ENCODE measurements at regions not wholly inside any gene's neighbourhood (a gene's known extent, or its start where the extent isn't known, plus 50 kb on each side); places are given as distances from the start of the nearest gene placed in this dataset.

DNA sequence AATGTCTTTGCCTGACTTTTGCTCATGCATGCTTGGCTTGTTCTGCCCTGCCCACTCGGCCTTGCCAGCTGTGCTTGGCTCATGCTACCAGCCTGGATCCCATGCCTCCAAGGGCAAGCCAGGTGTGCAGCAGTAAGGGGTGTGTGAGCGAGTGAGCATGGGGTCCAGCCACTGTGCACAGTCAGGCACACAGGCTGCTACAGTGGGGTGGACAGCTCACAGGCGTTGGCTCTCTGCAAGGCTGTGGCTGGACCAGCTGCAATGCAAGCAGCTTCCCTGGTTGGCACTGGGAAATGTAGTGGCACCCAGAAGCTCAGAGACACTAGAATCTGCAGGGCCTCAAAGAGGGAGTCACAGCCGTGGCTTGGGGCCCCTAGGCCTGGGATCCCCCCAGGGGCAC is 529.7 kb downstream of the DSC3 start:
- no peak for DNase-seq

DNA sequence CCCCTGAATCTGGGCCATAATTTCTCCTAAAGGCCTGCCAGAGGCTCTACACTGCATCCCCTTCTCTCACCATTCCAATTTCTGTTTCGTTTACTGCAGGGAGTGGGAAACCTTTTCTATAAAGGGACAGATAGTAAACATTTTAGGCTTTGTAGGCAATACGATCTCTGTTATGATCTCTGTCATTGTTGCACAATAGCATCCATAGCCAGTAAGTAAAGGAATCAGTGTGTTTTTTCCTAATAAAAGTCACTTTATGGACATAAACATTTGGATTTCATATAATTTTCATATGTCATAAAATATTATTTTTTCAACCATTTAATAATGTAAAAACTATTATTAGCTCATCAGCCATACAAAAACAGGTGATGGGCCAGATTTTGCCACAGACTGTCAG is 531.7 kb downstream of the DSC3 start:
- no peak for DNase-seq

DNA sequence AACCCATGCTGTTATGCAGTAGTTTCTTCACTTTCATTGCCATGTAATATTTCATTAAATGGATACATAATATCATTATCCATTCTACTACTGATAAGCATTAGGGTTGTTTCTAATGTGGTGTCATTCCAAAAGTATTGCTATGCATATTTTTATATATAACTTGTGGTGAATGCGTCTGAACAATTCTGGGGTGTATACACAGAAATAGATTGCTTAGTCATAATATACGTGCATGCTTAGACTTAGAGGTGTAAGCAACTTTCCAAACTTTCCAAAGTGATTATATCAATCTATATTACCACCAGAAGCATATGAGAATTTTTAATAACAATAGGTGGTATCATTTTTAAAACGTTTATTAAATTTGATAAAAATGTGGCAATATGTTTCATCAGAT is 540.9 kb downstream of the DSC3 start:
- DNase-seq = no peak

DNA sequence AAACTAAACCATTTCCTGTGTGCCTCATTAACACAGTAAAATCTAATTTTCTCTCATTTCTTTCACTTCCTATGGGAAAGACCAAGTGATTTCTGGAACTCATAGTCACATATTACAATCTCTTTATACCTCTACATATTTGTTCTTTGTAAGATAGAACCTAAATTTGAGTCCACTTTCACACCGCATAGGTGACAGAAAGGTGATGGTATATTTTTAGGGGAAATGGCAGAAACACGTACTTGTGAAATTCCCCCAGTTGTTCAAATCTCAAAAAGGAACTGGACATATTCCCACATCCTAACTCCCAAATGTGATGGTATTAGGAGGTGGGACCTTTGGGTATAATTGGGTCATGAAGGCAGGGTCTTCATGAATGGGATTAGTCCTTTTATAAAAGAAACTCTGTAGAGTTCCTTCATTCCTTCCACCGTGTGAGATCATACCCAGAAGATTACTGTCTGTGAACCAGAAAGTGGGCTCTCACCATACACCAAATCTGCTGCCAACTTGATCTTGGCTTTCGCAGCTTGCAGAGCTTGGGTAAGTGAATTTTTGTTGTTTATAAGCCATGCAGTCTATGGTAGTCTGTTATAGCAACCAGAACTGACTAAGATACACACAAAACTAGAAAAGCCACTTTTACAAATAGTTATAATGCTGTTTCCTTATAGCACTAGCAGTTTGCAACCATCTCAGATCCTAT is 542.1 kb downstream of the DSC3 start:
- no peak for DNase-seq

DNA sequence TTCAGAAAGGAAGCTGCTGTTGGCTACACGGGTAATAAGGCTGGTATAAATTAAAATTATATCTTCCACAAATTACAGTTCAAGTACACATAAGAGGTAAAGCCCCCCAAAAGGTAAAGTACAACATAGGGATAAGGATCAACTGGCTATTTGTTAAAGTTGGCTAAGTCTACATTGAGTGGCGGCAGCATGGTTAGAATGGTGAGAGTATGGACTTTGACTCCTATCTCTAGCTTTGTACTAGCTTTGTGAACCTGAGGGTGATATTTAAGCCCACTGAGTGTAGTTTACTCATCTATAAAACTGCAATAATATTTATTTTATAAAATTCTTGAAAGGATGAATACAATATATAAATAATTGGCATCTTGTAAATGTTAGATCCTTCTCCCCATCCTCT is 542.8 kb downstream of the DSC3 start:
- no peak for DNase-seq

DNA sequence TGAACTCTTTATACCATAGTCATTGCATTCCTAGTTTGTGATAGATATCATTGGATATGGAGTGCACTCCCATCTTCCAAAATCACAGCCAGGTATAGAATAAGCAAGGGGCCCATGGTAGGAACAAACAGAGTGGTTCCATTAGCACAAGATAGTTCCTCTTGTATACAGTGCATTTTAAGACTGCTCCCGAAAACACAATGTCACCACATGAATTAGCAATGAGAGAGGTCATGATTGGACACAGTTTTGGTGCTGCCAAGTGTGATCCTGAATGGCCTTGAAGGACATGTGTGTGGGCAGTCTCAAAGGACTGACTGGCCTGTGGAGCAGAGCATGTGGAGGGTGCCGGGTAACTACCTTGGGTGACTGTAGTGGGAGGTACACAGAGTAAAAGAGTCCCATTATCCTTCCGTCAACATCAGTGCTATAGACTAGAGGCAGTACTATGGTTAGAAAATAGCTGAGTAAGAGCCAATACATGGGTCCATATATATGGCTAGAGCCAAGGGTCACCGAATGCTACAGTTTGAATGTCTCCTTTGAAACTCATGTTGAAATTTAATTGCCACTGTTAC is 549.9 kb downstream of the DSC3 start:
- DNase-seq = no peak

DNA sequence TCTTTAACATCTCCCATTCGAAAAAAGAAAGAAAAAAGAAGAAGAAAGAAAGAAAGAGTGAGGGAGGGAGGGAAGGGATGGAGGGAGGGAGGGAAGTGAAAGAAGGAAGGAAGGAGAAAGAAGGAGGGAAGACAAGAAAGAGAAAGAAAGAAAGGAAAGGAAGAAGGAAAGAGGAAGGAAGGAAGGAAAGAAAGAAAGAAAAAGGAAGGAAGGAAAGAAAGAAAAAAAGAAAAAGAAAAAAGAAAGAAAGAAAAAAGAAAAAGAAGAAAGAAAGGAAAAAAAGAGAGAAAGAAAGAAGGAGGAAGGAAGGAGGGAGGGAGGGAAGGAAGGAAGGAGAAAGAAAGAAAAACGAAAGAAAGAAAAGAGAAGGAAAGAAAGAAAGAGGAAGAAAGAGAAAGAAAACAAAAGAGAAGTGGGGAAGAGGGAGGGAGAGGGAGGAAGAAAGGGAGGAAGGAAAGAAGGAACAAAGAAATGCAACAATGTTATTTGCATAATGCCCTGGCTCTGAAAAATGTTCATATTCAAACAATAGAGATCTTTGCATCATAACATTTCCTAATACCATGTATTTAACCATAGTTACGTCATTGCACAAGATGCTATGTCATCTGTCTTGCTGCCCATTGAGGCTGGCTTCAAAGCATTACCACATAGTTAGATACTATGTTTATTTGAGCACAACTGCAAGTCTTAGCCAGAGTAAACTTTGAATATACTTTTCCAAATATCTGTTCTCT is 550.6 kb downstream of the DSC3 start:
- DNase-seq = no peak

DNA sequence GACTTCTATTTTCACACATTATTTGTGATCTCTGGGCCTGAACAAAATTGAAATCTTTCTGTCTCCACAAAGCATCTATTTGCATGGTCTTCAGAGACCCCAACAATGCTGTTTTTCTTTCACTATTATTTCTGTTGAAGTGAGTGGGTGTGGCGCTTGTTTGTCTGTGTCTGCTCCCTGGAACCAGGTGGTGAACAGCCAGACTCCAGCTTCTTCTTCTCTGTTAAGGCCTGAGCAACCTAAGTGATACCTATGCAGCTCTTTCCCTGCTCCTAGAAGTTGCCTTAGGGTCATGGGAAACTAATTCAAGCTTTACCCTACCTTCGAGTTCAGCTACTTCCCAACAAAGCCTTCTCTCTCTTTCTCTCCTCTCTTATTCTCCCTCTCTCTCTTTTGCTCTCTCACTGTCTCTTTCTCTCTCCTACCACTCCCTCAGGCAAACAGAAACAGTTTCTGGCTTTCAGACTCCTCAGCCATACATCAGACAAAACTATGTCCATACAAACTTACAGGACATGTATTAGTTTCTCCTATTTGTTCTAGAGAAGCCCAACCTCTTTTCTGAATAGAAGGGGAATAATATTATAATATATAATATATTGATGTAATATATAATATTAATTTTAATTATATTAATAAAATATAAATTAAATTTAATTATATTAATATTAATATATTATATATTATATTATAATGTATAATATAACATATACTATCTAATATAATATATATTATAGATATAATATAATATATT is 552.5 kb downstream of the DSC3 start:
- no peak for DNase-seq

DNA sequence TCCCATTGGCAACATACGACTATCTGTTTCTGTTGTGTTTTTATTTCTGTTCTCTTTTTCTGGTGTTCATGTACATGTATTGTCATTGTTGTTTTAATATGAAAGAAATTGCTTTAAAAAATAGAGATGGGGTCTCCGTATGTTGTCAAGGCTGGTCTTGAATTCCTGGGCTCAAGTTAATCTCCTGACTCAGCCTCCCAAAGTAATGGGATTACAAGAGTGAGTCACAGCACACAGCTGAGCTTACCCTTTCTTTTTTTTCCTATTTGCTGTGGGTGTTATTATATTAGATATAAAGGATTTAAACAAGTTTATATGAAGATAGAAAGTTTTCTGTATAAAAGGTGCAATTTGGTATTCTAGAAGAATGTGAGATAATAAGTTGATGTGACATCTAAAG is 554.6 kb downstream of the DSC3 start:
- DNase-seq = no peak

DNA sequence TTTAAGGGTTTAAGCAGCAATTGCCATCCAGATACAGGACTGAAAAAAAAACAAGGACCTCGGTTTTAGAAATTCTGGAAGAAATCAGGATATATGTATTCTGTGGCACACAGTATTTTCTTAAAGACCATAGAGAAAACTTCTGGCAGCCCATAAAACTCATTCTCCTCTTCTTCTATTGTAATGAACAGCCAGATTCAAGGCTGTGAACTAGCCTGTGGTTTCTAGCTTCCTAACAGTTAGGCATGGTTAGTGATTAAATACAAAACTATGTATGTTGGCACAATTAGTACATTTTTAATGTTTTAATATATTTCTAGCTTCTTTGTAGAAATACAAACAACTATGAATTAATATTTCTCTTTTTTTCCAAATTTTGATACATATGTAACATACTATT is 555.7 kb downstream of the DSC3 start:
- no peak for DNase-seq

DNA sequence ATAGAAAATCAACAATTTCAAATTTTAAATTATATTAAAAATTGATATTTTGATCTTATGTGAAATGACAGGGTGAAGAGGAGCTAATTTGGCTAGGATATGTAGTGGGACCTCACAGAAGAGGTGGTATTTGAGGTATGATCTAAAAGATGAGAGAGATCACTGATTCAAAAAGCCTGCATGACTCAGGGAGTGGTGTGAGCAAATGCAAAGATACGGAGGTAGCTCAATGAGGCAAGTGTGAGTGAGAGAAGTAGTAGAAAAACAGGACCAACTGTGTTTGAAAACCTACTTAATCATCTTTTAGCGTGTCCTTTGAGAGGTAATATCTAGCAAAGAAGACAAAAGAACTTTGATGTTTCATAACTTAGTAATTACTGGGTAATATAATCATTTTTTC is 557.5 kb downstream of the DSC3 start:
- no peak for DNase-seq

DNA sequence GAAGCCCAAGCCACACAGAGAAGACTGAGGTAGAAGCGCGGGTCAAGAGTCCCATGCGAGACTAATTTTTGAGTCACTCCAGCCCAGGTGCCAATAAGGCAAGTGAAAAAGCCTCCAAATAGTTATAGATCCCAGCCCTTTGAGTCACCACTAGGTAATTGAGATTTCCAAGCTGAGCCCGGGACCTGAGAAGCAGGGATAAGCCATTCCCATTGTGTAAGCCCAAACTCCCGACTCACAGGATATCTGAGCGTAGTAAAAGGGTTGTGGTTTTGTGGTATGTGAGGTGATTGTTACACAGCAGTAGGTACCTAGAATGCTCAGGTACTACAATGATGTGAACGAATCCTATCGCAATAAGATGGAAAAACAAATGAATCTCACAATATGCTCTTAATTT is 560.7 kb downstream of the DSC3 start:
- DNase-seq = no peak

DNA sequence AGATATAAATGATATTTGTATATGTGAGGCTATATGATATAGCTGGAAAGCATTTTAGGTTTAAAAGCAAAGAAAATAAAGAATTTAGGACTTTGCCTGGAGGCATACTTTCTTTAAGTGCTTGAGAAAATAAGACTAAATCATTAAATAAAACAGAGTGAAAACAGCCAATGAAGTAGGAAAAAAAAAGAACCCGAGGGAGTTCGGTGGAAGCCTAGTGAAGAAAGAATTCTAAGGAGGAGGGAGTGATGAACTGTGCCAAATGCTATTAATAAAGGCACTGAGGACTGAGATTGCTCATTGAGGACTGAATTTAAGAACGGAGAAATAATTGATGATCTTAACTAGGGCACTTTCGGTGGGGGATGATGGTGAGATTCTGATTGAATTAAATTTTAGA is 573.5 kb downstream of the DSC3 start:
- no peak for DNase-seq

DNA sequence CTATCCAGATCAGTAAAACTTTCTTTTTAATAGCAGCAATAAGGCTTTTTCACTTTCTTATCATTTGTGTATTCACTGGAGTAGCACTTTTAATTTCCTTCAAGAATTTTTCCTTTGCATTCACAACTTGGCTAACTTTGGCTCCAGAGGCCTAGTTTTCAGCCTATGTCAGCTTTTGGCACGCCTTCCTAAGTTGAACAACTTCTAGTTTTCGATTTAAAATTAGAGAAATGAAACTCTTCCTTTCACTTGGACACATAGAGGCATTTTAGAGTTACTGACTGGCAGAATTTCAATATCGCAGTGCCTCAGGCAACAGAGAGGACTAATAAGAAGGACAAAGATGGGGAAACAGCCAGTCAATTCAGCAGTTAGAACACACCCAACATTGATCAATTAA is 577.4 kb downstream of the DSC3 start:
- DNase-seq = no peak

DNA sequence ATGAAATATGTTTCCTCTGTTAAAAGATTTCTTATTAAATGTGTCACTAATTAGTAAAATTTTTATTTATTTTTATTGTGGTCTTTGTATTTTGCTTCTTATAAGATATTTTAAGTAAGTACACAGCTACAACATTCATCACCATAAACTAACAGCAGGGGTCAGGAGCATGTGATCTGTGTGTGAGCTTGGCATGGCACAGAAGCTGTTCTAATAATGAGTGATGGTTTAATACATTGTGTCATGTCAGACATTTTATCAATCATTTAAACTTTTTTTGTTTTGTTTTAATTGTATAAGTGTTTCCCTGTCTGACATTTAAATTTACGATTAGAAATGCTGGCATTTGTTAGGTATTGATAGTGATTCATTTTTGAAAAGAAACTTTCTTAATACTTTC is 585.4 kb downstream of the DSC3 start:
- DNase-seq = no peak

DNA sequence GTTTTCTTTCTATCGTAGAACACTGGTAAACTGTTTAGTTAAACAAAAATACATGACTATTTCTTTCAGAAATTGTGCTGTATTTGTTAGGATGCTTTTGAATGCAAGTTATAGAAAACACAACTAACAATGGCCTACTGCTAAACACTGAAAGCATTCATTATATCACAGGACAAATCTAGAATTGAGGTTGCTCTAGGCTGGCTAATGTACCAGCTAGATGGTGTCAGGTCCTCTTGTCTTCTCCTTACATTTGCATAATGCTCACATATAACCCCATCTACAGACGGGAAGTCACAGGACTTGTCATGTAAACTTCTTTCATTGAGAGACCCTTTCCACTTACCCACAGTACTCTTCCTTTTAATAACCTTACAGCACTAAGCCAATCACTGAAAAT is 586.8 kb downstream of the DSC3 start:
- no peak for DNase-seq

DNA sequence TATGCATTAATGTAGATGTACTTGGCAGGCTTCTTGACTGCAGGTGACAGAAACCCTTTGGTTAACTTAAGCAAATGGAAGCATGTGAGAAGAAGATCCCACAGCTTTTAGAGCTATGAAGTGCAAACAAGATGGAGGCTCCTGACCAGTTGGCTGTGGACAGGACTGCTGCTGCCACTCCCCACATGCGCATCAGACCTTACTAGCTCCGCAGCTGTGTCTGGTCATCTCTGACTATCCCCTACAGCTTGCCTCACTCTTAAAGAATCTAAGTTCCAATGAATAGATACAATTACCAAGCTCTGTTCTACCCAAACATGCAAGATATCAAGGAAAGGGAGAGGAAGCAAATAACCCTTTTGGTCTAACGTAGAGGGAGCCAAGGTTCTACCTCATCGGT is 587.6 kb downstream of the DSC3 start:
- DNase-seq = no peak

DNA sequence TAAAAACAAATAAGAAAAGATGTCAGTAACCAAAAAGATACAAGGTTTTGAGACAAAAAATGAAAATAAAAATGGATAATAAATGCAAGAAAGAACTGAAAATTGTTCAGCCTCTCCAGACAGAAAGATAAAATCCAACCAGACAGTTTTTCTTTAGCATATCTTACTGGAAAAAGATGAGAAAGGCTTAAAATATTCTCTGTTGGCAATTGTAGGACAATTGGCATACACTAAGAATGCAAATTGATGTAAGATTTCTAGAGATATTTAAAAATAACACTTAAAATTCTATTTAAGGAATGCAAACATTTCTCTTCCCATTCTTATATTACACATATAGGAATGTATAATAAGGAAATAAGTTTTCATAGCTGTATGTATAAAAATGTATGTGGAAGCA is 590.6 kb downstream of the DSC3 start:
- DNase-seq = no peak

DNA sequence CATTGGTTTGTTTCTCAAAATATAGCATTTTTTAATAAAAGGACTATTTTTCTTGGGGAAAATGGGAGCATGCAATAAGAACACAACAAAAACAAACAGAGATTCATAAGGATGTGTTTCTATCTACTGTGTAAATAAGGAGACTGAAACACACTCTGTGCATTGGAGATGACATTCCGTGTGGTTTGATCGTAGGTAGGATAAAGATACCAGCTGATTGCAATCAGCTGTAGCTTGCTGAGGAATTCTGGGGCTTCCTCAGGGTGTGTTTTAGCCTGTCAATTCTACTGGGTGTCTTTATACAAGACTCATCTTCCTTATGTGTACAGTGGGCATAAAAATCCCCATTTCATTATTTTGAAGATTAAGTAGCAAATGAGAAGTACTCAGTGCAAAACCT is 591.6 kb downstream of the DSC3 start:
- DNase-seq = no peak

DNA sequence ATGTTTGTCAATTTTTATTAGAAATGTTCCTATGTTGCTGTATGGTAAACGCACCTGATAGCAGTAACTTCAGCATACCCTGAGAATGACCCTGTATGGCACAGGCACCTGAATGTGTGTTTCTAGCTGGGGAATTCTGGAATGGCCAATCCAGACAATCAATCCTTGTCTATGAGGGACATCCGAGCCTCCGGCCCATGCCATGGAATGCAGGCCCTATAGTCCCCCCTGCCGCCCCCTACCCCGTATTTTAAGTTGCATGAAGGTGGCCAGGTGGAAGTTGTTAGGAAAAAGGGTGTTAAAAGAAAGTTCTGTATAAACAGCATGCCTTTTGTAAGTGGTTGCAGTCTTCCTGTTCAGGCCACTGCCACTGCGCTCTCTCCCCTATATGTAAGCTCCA is 595.9 kb downstream of the DSC3 start:
- no peak for DNase-seq

DNA sequence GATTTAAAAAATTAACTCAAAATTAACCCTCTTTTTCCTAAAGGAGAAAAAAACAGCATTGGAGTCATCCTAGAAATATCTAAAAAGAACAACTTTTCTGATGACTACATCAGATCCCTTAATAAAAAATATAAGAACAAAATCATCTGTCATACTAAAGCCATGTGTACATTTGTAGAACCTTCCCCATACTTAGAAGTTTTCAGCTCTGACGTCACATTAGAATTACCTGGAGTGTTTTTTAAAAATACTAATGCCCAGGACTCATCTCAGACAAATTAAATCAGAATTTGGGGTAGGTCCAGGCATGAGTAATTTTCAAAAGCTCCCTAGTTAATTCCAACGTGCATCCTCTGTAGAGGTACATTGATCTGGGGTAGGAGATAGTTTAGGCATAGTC is 598.0 kb downstream of the DSC3 start:
- no peak for DNase-seq

DNA sequence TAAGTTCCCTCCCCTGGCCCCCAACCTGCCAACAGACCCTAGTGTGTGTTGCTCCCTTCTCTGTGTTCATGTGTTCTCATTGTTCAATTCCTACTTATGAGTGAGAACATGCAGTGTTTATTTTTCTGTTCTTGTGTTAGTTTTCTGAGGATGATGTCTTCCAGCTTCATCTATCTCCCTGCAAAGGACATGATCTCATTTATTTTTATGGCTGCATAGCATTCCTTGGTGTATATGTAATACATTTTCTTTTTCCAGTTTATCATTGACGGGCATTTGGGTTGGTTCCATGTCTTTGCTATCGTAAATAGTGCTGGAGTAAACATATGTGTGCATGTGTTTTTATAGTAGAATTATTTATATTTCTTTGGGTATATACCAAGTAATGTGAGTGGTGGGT is 602.2 kb downstream of the DSC3 start:
- DNase-seq = no peak

DNA sequence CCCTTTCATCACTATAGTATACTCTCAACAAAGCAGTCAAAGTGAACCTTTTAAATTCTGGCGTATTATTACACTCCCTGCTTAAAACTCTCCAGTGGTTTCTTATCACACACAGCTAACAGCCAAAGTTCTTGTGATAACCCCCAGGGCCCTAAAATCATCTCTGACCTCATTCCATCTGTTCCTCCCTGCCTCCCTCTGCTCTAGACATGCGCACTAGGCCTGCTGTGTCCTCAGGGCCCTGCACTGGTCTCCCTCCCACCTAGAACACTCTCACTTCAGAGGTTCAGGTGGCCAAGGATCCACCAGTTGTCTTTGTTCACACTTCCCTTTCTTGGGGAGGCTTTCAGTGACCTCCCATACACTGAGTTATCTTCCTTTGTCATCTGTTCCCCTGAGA is 603.4 kb downstream of the DSC3 start:
- no peak for DNase-seq

DNA sequence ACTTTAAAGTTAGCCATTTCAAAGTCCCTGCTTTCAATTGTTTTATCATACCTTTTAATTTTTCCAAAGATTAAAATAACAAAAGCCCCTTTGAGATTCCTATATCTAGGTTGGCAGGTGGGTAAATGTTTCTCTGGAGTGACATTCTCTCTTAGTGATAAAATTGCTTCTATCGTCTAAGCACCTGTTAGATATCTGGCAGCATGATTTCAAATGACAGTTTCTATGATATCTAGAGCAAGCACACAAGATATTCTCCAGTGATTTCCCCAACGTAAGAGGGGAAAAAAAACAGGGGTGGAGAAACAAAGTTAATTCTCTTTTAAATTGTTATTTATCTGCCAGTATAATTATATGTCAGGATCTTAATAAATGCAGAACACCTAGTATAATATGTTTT is 610.2 kb downstream of the DSC3 start:
- DNase-seq = no peak

Measured in CD4-positive, alpha-beta T cell treated with Interleukin-15 for 1 hour (primary cell).